Large intestine (tissue), 3 donors: ENCODE measurements at regions not wholly inside any gene's neighbourhood (a gene's known extent, or its start where the extent isn't known, plus 50 kb on each side); places are given as distances from the start of the nearest gene placed in this dataset.

Source experiments
- DNase-seq, 2 donors: peaks; one replicate each; pipeline versions ENCODE4 v3.0.0 to v3.0.0-alpha.2; 2013
- H3K27ac ChIP-seq: one replicate; pipeline ENCODE4 v1.5.1; 2013; ENCODE audit warnings: low read length
- H3K27me3 ChIP-seq: 2 replicates; pipeline ENCODE4 v1.6.1; 2013; ENCODE audit warnings: low read length; ENCODE audit not compliant: control insufficient read depth, insufficient read depth
- H3K36me3 ChIP-seq: 2 replicates; pipeline ENCODE4 v1.6.1; 2013; ENCODE audit warnings: low read length; ENCODE audit not compliant: control insufficient read depth, insufficient read depth
- H3K4me1 ChIP-seq: one replicate; pipeline ENCODE4 v1.6.1; 2013; ENCODE audit warnings: low read length; ENCODE audit not compliant: control insufficient read depth, insufficient read depth
- H3K4me3 ChIP-seq: one replicate; pipeline ENCODE4 v1.5.1; 2013; ENCODE audit warnings: low read length
- H3K9me3 ChIP-seq: one replicate; pipeline ENCODE4 v1.6.1; 2013; ENCODE audit warnings: mild to moderate bottlenecking, low read depth, low read length, moderate library complexity; ENCODE audit not compliant: control insufficient read depth
- WGBS: methylation state at CpG from one replicate; pipeline ENCODE4 v1.1.5; 2013; ENCODE audit warnings: low lambda C conversion rate; ENCODE audit not compliant: insufficient coverage; 5-methylcytosine and 5-hydroxymethylcytosine counted together

DNA sequence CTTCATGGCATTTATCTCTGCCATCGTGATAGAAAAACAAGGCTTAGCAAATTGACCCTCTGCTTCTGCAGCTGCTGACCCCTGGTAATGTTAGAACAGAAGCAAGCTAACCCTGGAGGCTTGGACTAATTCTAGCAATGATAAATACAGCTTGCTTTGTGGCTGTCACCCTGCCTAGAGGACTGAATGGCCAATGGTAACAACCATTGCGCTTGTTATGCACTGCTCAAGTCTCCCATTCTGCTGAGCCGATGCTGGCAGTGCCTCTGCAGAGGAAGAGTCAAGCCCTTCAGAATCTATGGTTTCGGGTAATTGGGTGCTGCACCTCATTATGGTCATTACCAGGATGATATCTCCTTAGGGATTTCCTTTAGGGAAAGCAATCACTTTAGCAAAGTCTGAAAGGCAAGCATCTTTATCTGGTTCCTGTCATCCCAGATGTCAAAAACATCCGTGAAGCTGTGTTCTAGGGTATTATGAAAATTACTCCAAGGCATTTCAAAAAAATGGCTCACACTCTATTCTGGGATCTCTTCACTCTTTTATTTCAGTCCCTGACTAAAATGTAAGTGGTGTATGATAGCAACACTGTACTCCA is 186.8 kb upstream of the DLGAP1 start:
- Histone ChIP-seq H3K36me3 (no peaks in the 10 kb centered on the region), H3K4me1 (no peaks in the 10 kb centered on the region), H3K27me3 (no peaks in the 10 kb centered on the region), H3K9me3 (no peaks in the 10 kb centered on the region), H3K27ac (no peak overlapping the region), H3K4me3 (no peak overlapping the region)
- DNase-seq: no peak
- no CpG with 5 or more reads among the region's 5 CpGs for WGBS

- no peak for DNase-seq
- Histone ChIP-seq H3K4me1 (no peaks in the 10 kb centered on the region), H3K9me3 (no peaks in the 10 kb centered on the region), H3K27ac (no peak overlapping the region), H3K27me3 (no peaks in the 10 kb centered on the region), H3K36me3 (no peaks in the 10 kb centered on the region), H3K4me3 (no peak overlapping the region)
- WGBS: 78% methylated on average over 1 of the region's 3 CpGs
Observed at GRCh38 chr18:4640349-4641012, 185.4 kb upstream of the DLGAP1 start.

DNA sequence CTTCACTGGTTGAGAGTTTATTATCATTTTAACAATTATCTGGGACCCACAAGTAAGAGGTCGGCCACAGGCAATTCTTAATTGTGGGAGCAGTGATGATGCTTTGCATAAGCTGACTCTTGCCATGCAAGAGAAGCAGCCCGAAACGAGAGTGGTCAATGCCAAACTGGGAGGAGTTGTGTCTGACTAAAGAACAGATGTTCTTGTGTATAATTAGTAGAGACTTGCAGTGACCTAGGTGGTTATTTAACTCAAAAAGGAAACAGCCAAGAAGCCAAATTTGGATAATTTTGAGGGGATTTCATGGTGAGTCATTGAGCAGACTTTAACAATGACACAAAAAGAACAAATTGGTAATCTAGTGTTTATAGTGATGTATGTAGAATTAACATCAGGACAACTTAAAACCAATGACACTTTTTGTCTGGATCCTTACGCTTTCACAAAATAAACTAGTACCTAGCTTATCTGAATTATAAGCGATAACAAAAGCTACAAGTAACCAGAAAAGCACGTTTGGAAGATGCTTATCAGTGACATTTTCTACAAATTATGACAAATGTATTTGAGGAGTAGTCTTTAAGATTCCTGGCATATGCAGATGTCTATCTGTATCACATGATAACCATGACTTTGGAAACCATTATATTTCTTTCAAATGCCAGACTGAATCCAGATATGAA is 184.7 kb upstream of the DLGAP1 start:
- Histone ChIP-seq H3K4me1 (no peaks in the 10 kb centered on the region), H3K36me3 (no peaks in the 10 kb centered on the region), H3K27ac (no peak overlapping the region), H3K27me3 (no peaks in the 10 kb centered on the region), H3K9me3 (no peaks in the 10 kb centered on the region), H3K4me3 (no peak overlapping the region)
- DNase-seq: no peak
- 79% methylated on average over 2 of the region's 6 CpGs for WGBS

DNA sequence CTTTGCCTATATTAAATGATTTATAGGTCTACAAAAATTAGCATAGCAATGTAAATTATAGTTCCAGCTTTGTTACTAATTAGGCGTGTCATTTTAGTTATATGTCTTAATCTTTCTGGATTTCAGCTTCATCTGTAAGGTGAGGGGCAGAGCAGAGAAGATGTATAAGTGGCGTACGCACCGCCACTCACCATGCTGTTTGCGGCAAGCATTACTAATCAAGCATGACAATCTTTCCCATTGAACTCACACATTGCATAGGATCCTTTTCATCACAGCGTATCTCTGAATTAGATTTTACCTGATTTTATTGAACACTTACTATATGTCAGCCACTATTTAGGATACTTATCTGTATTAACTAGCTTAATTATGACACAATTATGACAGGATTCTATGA is 183.6 kb upstream of the DLGAP1 start:
- H3K4me3 ChIP-seq: no peak overlapping the region
- no CpG with 5 or more reads among the region's 6 CpGs for WGBS
- DNase-seq: no peak
- H3K36me3 ChIP-seq: no peaks in the 10 kb centered on the region
- H3K27ac ChIP-seq: no peak overlapping the region
- no peaks in the 10 kb centered on the region for H3K9me3 ChIP-seq
- no peaks in the 10 kb centered on the region for H3K4me1 ChIP-seq
- no peaks in the 10 kb centered on the region for H3K27me3 ChIP-seq

- Histone ChIP-seq H3K27me3 (no peaks in the 10 kb centered on the region), H3K9me3 (no peaks in the 10 kb centered on the region), H3K27ac (no peak overlapping the region), H3K4me3 (no peak overlapping the region), H3K4me1 (no peaks in the 10 kb centered on the region), H3K36me3 (no peaks in the 10 kb centered on the region)
- WGBS: 67% methylated on average over 2 of the region's 4 CpGs
- DNase-seq: no peak
Observed at GRCh38 chr18:4637876-4638275, 182.8 kb upstream of the DLGAP1 start.

DNA sequence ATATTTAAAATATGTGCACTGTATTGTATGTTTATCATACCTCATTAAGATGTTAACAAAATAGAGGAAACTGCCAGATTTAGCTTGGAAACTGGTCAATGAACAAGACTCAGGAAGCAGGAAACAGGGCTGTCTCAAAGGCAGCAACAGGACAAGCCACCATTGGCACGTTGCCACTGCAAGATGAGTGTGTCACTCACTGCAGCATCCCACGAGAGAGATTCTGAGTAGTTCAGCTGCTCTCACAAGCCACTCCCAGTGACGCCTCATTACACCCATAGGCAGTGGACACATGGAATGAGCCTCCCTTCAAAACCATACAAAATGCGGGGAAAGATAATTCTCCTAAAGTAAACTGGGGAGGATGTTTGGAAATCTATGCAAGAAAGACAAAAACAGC is 181.9 kb upstream of the DLGAP1 start:
- no peak for DNase-seq
- Histone ChIP-seq H3K9me3 (no peaks in the 10 kb centered on the region), H3K27me3 (no peaks in the 10 kb centered on the region), H3K4me3 (no peak overlapping the region), H3K36me3 (no peaks in the 10 kb centered on the region), H3K27ac (no peak overlapping the region), H3K4me1 (no peaks in the 10 kb centered on the region)
- WGBS: no CpG with 5 or more reads among the region's 4 CpGs

DNA sequence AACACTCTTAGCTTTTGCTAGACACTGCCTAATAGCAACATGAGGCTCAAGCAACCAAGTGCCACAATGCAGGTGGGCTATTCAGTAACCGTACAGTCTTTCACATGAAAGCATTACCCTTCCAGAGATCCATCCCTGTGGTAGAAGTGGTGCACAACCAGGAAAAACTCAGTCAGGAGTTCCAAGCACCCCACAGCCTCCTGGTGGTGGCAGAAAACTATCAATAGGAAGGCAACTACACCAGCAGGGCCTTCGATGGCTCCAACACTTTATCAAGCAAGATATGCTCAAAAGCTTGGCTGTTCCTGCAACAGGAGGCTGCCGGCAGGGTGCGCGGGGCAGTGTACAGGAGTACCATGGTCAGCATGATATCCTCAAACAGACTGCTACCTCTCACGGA is 176.1 kb upstream of the DLGAP1 start:
- WGBS: no CpG with 5 or more reads among the region's 6 CpGs
- Histone ChIP-seq H3K27me3 (no peaks in the 10 kb centered on the region), H3K4me1 (no peaks in the 10 kb centered on the region), H3K27ac (no peak overlapping the region), H3K9me3 (no peaks in the 10 kb centered on the region), H3K36me3 (no peaks in the 10 kb centered on the region), H3K4me3 (no peak overlapping the region)
- no peak for DNase-seq

GRCh38 chr18:4605212-4605611 is 150.1 kb upstream of the DLGAP1 start:
- no peaks in the 10 kb centered on the region for H3K9me3 ChIP-seq
- no peak overlapping the region for H3K4me3 ChIP-seq
- H3K27me3 ChIP-seq: no peaks in the 10 kb centered on the region
- H3K4me1 ChIP-seq: no peaks in the 10 kb centered on the region
- WGBS: 0% methylated on average over 1 of the region's 3 CpGs
- no peak for DNase-seq
- H3K27ac ChIP-seq: no peak overlapping the region
- H3K36me3 ChIP-seq: no peaks in the 10 kb centered on the region

DNA sequence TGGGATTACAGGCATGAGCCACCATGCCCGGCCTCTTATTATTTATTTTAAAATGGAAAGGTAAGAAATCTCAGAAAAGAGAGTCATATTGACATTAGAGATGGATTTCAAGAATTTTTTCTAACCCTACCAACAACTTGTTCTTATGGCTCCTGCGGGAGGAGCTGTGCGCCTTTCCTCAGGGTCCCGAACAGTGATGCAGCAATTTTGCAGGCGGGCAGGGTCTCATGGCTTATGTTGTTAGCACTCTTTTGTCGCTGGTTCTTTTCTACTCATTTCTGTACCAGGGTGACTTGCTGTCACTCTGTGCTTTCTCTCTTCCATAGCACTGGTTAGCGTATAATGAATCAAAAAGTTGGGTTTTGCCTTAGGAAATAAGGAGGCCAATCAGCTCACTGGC is 148.8 kb upstream of the DLGAP1 start:
- Histone ChIP-seq H3K9me3 (no peaks in the 10 kb centered on the region), H3K27me3 (no peaks in the 10 kb centered on the region), H3K4me1 (no peaks in the 10 kb centered on the region), H3K27ac (no peak overlapping the region), H3K4me3 (no peak overlapping the region), H3K36me3 (no peaks in the 10 kb centered on the region)
- WGBS: no CpG with 5 or more reads among the region's 7 CpGs
- DNase-seq: no peak

DNA sequence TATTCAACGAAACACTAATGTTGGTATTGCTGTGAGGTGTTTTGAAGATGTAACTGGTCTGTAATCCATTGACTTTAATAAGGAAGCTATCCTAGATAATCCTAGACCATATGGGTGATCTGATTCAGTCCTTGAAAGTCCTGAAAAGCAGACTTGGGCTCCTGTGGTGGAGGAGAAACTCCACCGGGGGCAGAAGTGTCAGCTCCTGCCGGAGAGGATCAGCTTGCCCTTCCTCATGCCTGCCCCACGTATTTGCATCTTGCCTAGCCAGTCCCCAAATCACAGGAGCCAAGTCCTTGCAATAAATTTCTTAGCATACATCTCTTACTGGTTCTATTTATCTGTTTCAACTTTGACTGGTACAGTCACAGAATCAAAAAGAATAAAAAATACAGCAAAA is 144.2 kb upstream of the DLGAP1 start:
- no peak for DNase-seq
- Histone ChIP-seq H3K4me1 (no peaks in the 10 kb centered on the region), H3K9me3 (no peaks in the 10 kb centered on the region), H3K27ac (no peak overlapping the region), H3K27me3 (no peaks in the 10 kb centered on the region), H3K36me3 (no peaks in the 10 kb centered on the region), H3K4me3 (no peak overlapping the region)
- WGBS: no CpG with 5 or more reads among the region's 4 CpGs

GRCh38 chr18:4597301-4597700 is 142.2 kb upstream of the DLGAP1 start:
- H3K36me3 ChIP-seq: no peaks in the 10 kb centered on the region
- no peak overlapping the region for H3K4me3 ChIP-seq
- H3K9me3 ChIP-seq: no peaks in the 10 kb centered on the region
- WGBS: 83% methylated on average over 1 of the region's 3 CpGs
- no peaks in the 10 kb centered on the region for H3K4me1 ChIP-seq
- DNase-seq: no peak
- no peak overlapping the region for H3K27ac ChIP-seq
- H3K27me3 ChIP-seq: no peaks in the 10 kb centered on the region
